Tibial nerve (tissue), 4 donors: ENCODE measurements at regions not wholly inside any gene's neighbourhood (a gene's known extent, or its start where the extent isn't known, plus 50 kb on each side); places are given as distances from the start of the nearest gene placed in this dataset.

Experiments
- DNase-seq, 2 donors: peaks; one replicate each; pipeline ENCODE4 v3.0.0-alpha.2; 2019; ENCODE audit warnings: low spot score in 2 of 2
- H3K27ac ChIP-seq, 4 donors: fragments of 200-600 bp; sonication (generic) in 3 of 4; one replicate each; pipeline ENCODE4 v1.5.1; 2017 to 2019; ENCODE audit warnings: mild to moderate bottlenecking in 1 of 4
- H3K27me3 ChIP-seq, 2 donors: fragments of 200-600 bp; sonication (generic) in 1 of 2; one replicate each; pipeline versions ENCODE4 v1.5.1 to v1.6.0; 2017 to 2019
- H3K36me3 ChIP-seq, 3 donors: fragments of 200-600 bp; sonication (generic); one replicate each; pipeline ENCODE4 v1.5.1; 2018 to 2019
- H3K4me1 ChIP-seq, 4 donors: fragments of 200-600 bp; sonication (generic) in 3 of 4; one replicate each; pipeline ENCODE4 v1.5.1; 2017 to 2019
- H3K4me3 ChIP-seq, 4 donors: fragments of 200-600 bp; sonication (generic) in 3 of 4; one replicate each; pipeline ENCODE4 v1.5.1; 2017 to 2019; ENCODE audit warnings: mild to moderate bottlenecking in 1 of 4, moderate library complexity in 1 of 4
- H3K9me3 ChIP-seq, 4 donors: fragments of 200-600 bp; sonication (generic) in 3 of 4; one replicate each; pipeline ENCODE4 v1.5.1; 2017 to 2019
- CTCF ChIP-seq, 5 experiments: fragments of 200-600 bp in 3 of 5; fragments of 450-650 bp in 2 of 5; sonication (generic) in 3 of 5; IDR thresholded peaks; one replicate each; pipeline ENCODE4 v1.5.1; 2016 to 2019; ENCODE audit warnings: antibody characterized with exemption in 5 of 5, mild to moderate bottlenecking in 3 of 5, moderate library complexity in 2 of 5
- EP300 ChIP-seq, 2 donors: sonication (generic); formaldehyde crosslinking; IDR thresholded peaks; one replicate each; pipeline ENCODE4 v1.6.1; 2017; ENCODE audit warnings: antibody characterized with exemption in 2 of 2, mild to moderate bottlenecking in 1 of 2
- POLR2A ChIP-seq, 2 donors: fragments of 450-650 bp; IDR thresholded peaks; one replicate each; pipeline ENCODE4 v1.6.1; 2017; ENCODE audit warnings: antibody characterized with exemption in 2 of 2, mild to moderate bottlenecking in 2 of 2, moderate library complexity in 2 of 2
- WGBS, 2 donors: methylation state at CpG; one replicate each; pipeline ENCODE4 v1.1.5; 2018; 5-methylcytosine and 5-hydroxymethylcytosine counted together

- Histone ChIP-seq H3K4me3 (no peak overlapping the region), H3K27me3 (no peaks in the 10 kb centered on the region), H3K36me3 (no peaks in the 10 kb centered on the region), H3K27ac (no peak overlapping the region), H3K4me1 (peaks cover 0 to 5% (median 0%) of the 10 kb centered on the region in 4 donors), H3K9me3 (no peaks in the 10 kb centered on the region)
- 29 to 31% methylated on average over 10 of the region's 10 CpGs for WGBS, 2 donors
- TF ChIP-seq CTCF (IDR thresholded peaks at IDR 0.05) (no peak), EP300 (IDR thresholded peaks at IDR 0.05) (no peak), POLR2A (IDR thresholded peaks at IDR 0.05) (no peak)
- no peak for DNase-seq
Observed at GRCh38 chr5:8695902-8696845, 827.2 kb downstream of the MTRR start.

GRCh38 chr5:8700222-8700621, 831.3 kb downstream of the MTRR start:
- Histone ChIP-seq H3K9me3 (no peaks in the 10 kb centered on the region), H3K4me1 (peaks cover 0 to 5% (median 0%) of the 10 kb centered on the region in 4 donors), H3K27ac (no peak overlapping the region), H3K4me3 (no peak overlapping the region), H3K27me3 (no peaks in the 10 kb centered on the region), H3K36me3 (no peaks in the 10 kb centered on the region)
- WGBS, 2 donors = 81% methylated on average over 5 of the region's 5 CpGs
- TF ChIP-seq POLR2A (IDR thresholded peaks at IDR 0.05) (no peak), EP300 (IDR thresholded peaks at IDR 0.05) (no peak), CTCF (IDR thresholded peaks at IDR 0.05) (no peak)
- no peak for DNase-seq

- Histone ChIP-seq H3K9me3 (no peaks in the 10 kb centered on the region), H3K4me1 (peaks cover 0 to 5% (median 0%) of the 10 kb centered on the region in 4 donors), H3K36me3 (no peaks in the 10 kb centered on the region), H3K27me3 (no peaks in the 10 kb centered on the region), H3K27ac (no peak overlapping the region), H3K4me3 (no peak overlapping the region)
- WGBS, 2 donors = 74 to 81% methylated on average over 7 of the region's 7 CpGs
- DNase-seq = no peak
- TF ChIP-seq POLR2A (IDR thresholded peaks at IDR 0.05) (no peak), EP300 (IDR thresholded peaks at IDR 0.05) (no peak), CTCF (IDR thresholded peaks at IDR 0.05) (no peak)
Observed at GRCh38 chr5:8700671-8701070, 831.7 kb downstream of the MTRR start.

GRCh38 chr5:8701251-8701650, 832.3 kb downstream of the MTRR start:
- H3K27me3 ChIP-seq = no peaks in the 10 kb centered on the region
- DNase-seq = no peak
- 51 to 60% methylated on average over 2 of the region's 2 CpGs for WGBS, 2 donors
- TF ChIP-seq EP300 (IDR thresholded peaks at IDR 0.05) = no peak
- no peak for TF ChIP-seq CTCF (IDR thresholded peaks at IDR 0.05)
- TF ChIP-seq POLR2A (IDR thresholded peaks at IDR 0.05) = no peak
- H3K27ac ChIP-seq = no peak overlapping the region
- no peaks in the 10 kb centered on the region for H3K9me3 ChIP-seq
- peaks cover 0 to 2% (median 0%) of the 10 kb centered on the region in 4 donors for H3K4me1 ChIP-seq
- no peaks in the 10 kb centered on the region for H3K36me3 ChIP-seq
- H3K4me3 ChIP-seq = no peak overlapping the region

GRCh38 chr5:8710426-8710930, 835.4 kb downstream of the SEMA5A start:
- H3K9me3 ChIP-seq = peaks cover 0 to 6% (median 0%) of the 10 kb centered on the region in 4 donors

More at GRCh38 chr5:8710426-8710930, 835.4 kb downstream of the SEMA5A start:
- H3K27ac ChIP-seq = no peak overlapping the region
- H3K4me3 ChIP-seq = no peak overlapping the region
- no peaks in the 10 kb centered on the region for H3K36me3 ChIP-seq
- DNase-seq = no peak
- TF ChIP-seq CTCF (IDR thresholded peaks at IDR 0.05) (no peak), POLR2A (IDR thresholded peaks at IDR 0.05) (no peak), EP300 (IDR thresholded peaks at IDR 0.05) (no peak)
- H3K27me3 ChIP-seq = no peaks in the 10 kb centered on the region
- 52 to 63% methylated on average over 6 of the region's 6 CpGs for WGBS, 2 donors
- no peaks in the 10 kb centered on the region for H3K4me1 ChIP-seq
